Spleen (tissue), 11 donors: ENCODE measurements at regions not wholly inside any gene's neighbourhood (a gene's known extent, or its start where the extent isn't known, plus 50 kb on each side); places are given as distances from the start of the nearest gene placed in this dataset.

ENCODE experiments used
- DNase-seq: peaks from one replicate; pipeline ENCODE4 v3.0.0-alpha.2; 2020
- H3K27ac ChIP-seq, 8 donors: fragments of 200-600 bp; sonication (generic) in 7 of 8; 1 replicate in 4 of 8; 2 replicates in 4 of 8; pipeline versions ENCODE4 v1.5.0 to v1.8.0; 2016 to 2021; ENCODE audit warnings: inconsistent platforms in 4 of 8, mild to moderate bottlenecking in 4 of 8, moderate library complexity in 1 of 8
- H3K27me3 ChIP-seq, 7 donors: fragments of 200-600 bp; sonication (generic) in 6 of 7; replicated peaks in 1 of 7; 1 replicate in 4 of 7; 2 replicates in 3 of 7; pipeline versions ENCODE4 v1.5.0 to v1.8.0; 2016 to 2021; ENCODE audit warnings: inconsistent platforms in 3 of 7, mild to moderate bottlenecking in 1 of 7
- H3K36me3 ChIP-seq, 6 donors: fragments of 200-600 bp; sonication (generic) in 5 of 6; 1 replicate in 4 of 6; 2 replicates in 2 of 6; pipeline versions ENCODE4 v1.5.0 to v1.8.0; 2016 to 2021; ENCODE audit warnings: inconsistent platforms in 2 of 6
- H3K4me1 ChIP-seq, 6 donors: fragments of 200-600 bp; sonication (generic) in 5 of 6; 1 replicate in 3 of 6; 2 replicates in 3 of 6; pipeline versions ENCODE4 v1.5.0 to v1.8.0; 2016 to 2021; ENCODE audit warnings: inconsistent platforms in 3 of 6
- H3K4me3 ChIP-seq, 8 donors: fragments of 200-600 bp; sonication (generic) in 7 of 8; 1 replicate in 4 of 8; 2 replicates in 4 of 8; pipeline versions ENCODE4 v1.5.0 to v1.8.0; 2016 to 2021; ENCODE audit warnings: inconsistent platforms in 4 of 8, mild to moderate bottlenecking in 4 of 8, moderate library complexity in 2 of 8
- H3K9me3 ChIP-seq, 8 donors: fragments of 200-600 bp; sonication (generic) in 7 of 8; 1 replicate in 4 of 8; 2 replicates in 4 of 8; pipeline versions ENCODE4 v1.5.0 to v1.8.0; 2016 to 2021; ENCODE audit warnings: inconsistent platforms in 4 of 8
- CTCF ChIP-seq, 11 experiments: fragments of 200-600 bp in 7 of 11; fragments of 450-650 bp in 4 of 11; sonication (generic) in 4 of 11; IDR thresholded peaks in 8 of 11; conservative IDR thresholded peaks in 3 of 11; 1 replicate in 7 of 11; 2 replicates in 4 of 11; pipeline versions ENCODE4 v1.4.0 to v1.8.0; 2016 to 2021; ENCODE audit warnings: antibody characterized with exemption in 11 of 11, inconsistent platforms in 4 of 11, mild to moderate bottlenecking in 1 of 11
- POLR2A ChIP-seq, 3 donors: fragments of 450-650 bp; IDR thresholded peaks; one replicate each; pipeline ENCODE4 v1.5.1; 2017; ENCODE audit warnings: antibody characterized with exemption in 3 of 3, mild to moderate bottlenecking in 1 of 3
- POLR2AphosphoS5 ChIP-seq, 3 donors: sonication (generic); formaldehyde crosslinking; IDR thresholded peaks; one replicate each; pipeline ENCODE4 v1.5.1; 2017; ENCODE audit warnings: antibody characterized with exemption in 3 of 3
- WGBS, 5 donors: extraction: QIAGEN DNeasy Blood & Tissue Kit in 3 of 5; methylation state at CpG; one replicate each; pipeline versions ENCODE4 v1.1.5 to v1.1.7; 2013 to 2018; 5-methylcytosine and 5-hydroxymethylcytosine counted together
- intact Hi-C: fragments of 100-400 bp; cut with DNase I; formaldehyde crosslinking; loops from one replicate; pipeline ENCODE4 v1.15.0; 2023; ENCODE audit warnings: low total_unique reads
- donor health status: healthy with polysubstance abuse.
- donor health status: DM: no; HTN: no; CAD: no; lungs with moderate emphysema.
- donor health status: DM: no; HTN: no; CAD: no.
- donor health status: Bipolar disorder and iron deficiency.
- donor health status: healthy.
- donor health status: DM: no; HTN: no; CAD: no.
- donor health status: DM: yes; HTN: yes; CAD: no.

GRCh38 chr10:36717118-36717517, 408.3 kb upstream of the ANKRD30A start:
- intact Hi-C loops = no loop called here
- Histone ChIP-seq H3K9me3 (no peaks in the 10 kb centered on the region), H3K36me3 (no peaks in the 10 kb centered on the region), H3K4me3 (no peak overlapping the region), H3K4me1 (no peaks in the 10 kb centered on the region), H3K27ac (no peak overlapping the region), H3K27me3 (no peaks in the 10 kb centered on the region)
- DNase-seq = no peak
- WGBS, 5 donors = 83 to 94% (median 88%) methylated on average over 2 of the region's 2 CpGs
- TF ChIP-seq CTCF (IDR thresholded peaks at IDR 0.05 in 8 of 11, conservative IDR thresholded peaks at IDR 0.05 in 3 of 11) (no peak), POLR2AphosphoS5 (IDR thresholded peaks at IDR 0.05) (no peak), POLR2A (IDR thresholded peaks at IDR 0.05) (no peak)

- TF ChIP-seq CTCF (IDR thresholded peaks at IDR 0.05 in 8 of 11, conservative IDR thresholded peaks at IDR 0.05 in 3 of 11) (no peak), POLR2AphosphoS5 (IDR thresholded peaks at IDR 0.05) (no peak), POLR2A (IDR thresholded peaks at IDR 0.05) (no peak)
- intact Hi-C loops = no loop called here
- no peak overlapping the region for H3K4me3 ChIP-seq
- H3K36me3 ChIP-seq = no peaks in the 10 kb centered on the region
- no peak overlapping the region for H3K27ac ChIP-seq
- H3K4me1 ChIP-seq = no peaks in the 10 kb centered on the region
- no peaks in the 10 kb centered on the region for H3K27me3 ChIP-seq
- DNase-seq = no peak
- WGBS, 5 donors = 85 to 95% (median 91%) methylated on average over 2 of the region's 2 CpGs
- no peaks in the 10 kb centered on the region for H3K9me3 ChIP-seq
These were observed 409.1 kb upstream of the ANKRD30A start for GRCh38 chr10:36716291-36716690.

DNA sequence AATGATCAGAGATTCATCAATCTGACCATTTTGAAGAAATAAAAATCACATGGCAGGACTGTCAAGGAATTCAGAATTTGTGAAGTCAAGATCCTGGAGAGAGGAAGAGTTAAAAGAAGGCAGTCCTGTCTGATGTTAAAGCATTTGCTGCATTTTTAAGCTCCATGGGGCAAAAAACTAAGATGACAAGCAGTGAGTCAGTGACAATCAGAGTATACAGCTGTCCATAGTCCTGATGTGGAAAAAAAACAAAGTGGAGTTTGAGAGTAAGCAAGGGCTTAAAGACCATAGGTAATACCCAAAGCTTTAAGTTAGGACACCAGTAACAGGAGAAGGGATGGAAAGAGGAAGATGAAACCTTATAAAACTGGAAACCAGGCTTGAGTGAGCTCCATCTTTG, 412.7 kb upstream of the ANKRD30A start:
- Histone ChIP-seq H3K27ac (no peak overlapping the region), H3K27me3 (no peaks in the 10 kb centered on the region), H3K4me3 (no peak overlapping the region), H3K9me3 (no peaks in the 10 kb centered on the region), H3K36me3 (no peaks in the 10 kb centered on the region), H3K4me1 (no peaks in the 10 kb centered on the region)
- intact Hi-C loops = no loop called here
- TF ChIP-seq CTCF (IDR thresholded peaks at IDR 0.05 in 8 of 11, conservative IDR thresholded peaks at IDR 0.05 in 3 of 11) = no peak
- TF ChIP-seq POLR2A (IDR thresholded peaks at IDR 0.05) = no peak
- TF ChIP-seq POLR2AphosphoS5 (IDR thresholded peaks at IDR 0.05) = no peak
- no peak for DNase-seq

GRCh38 chr10:36711361-36711760, 414.0 kb upstream of the ANKRD30A start:
- Histone ChIP-seq H3K4me3 (no peak overlapping the region), H3K36me3 (no peaks in the 10 kb centered on the region), H3K27ac (no peak overlapping the region), H3K9me3 (no peaks in the 10 kb centered on the region), H3K27me3 (no peaks in the 10 kb centered on the region), H3K4me1 (no peaks in the 10 kb centered on the region)
- TF ChIP-seq POLR2A (IDR thresholded peaks at IDR 0.05) (no peak), CTCF (IDR thresholded peaks at IDR 0.05 in 8 of 11, conservative IDR thresholded peaks at IDR 0.05 in 3 of 11) (no peak), POLR2AphosphoS5 (IDR thresholded peaks at IDR 0.05) (no peak)
- 81 to 91% (median 89%) methylated on average over 4 of the region's 4 CpGs for WGBS, 5 donors
- DNase-seq = no peak
- intact Hi-C loops = no loop called here
